Stomach (tissue), 8 donors: ENCODE measurements at regions not wholly inside any gene's neighbourhood (a gene's known extent, or its start where the extent isn't known, plus 50 kb on each side); places are given as distances from the start of the nearest gene placed in this dataset.
A peak's percentile ranks its signal among the peaks of the same experiment; 100 is the strongest.

ENCODE experiments used
- DNase-seq, 2 donors: peaks; one replicate each; pipeline versions ENCODE4 v3.0.0 to v3.0.0-alpha.2; 2013 to 2019
- H3K27ac ChIP-seq, 5 donors: fragments of 200-600 bp in 4 of 5; sonication (generic) in 4 of 5; one replicate each; pipeline ENCODE4 v1.5.1; 2013 to 2019; ENCODE audit warnings: mild to moderate bottlenecking in 1 of 5, moderate library complexity in 1 of 5
- H3K27me3 ChIP-seq, 3 donors: fragments of 200-600 bp; sonication (generic); one replicate each; pipeline ENCODE4 v1.5.1; 2017 to 2019; ENCODE audit warnings: mixed run types in 1 of 3
- H3K36me3 ChIP-seq, 4 donors: fragments of 200-600 bp; sonication (generic); 1 replicate in 3 of 4; 2 replicates in 1 of 4; pipeline ENCODE4 v1.5.1; 2016 to 2019
- H3K4me1 ChIP-seq, 4 donors: fragments of 200-600 bp; sonication (generic); one replicate each; pipeline ENCODE4 v1.5.1; 2016 to 2019
- H3K4me3 ChIP-seq, 4 donors: fragments of 200-600 bp; sonication (generic) in 3 of 4; one replicate each; pipeline ENCODE4 v1.5.1; 2016 to 2019; ENCODE audit warnings: mild to moderate bottlenecking in 1 of 4
- H3K9me3 ChIP-seq, 4 donors: fragments of 200-600 bp; sonication (generic); one replicate each; pipeline ENCODE4 v1.5.1; 2016 to 2019
- EP300 ChIP-seq: sonication (generic); formaldehyde crosslinking; IDR thresholded peaks from one replicate; pipeline ENCODE4 v1.6.1; 2017; ENCODE audit warnings: antibody characterized with exemption
- POLR2A ChIP-seq, 4 donors: fragments of 450-650 bp; IDR thresholded peaks; one replicate each; pipeline ENCODE4 v1.6.1; 2016; ENCODE audit warnings: antibody characterized with exemption in 4 of 4, control low read depth in 2 of 4, mild to moderate bottlenecking in 1 of 4, moderate library complexity in 1 of 4
- POLR2AphosphoS5 ChIP-seq, 3 donors: sonication (generic); formaldehyde crosslinking; IDR thresholded peaks; one replicate each; pipeline ENCODE4 v1.6.1; 2016; ENCODE audit warnings: antibody characterized with exemption in 3 of 3
- WGBS, 5 donors: extraction: QIAGEN DNeasy Blood & Tissue Kit in 3 of 5; methylation state at CpG; one replicate each; pipeline versions ENCODE4 v1.1.5 to v1.1.7; 2013 to 2018; 5-methylcytosine and 5-hydroxymethylcytosine counted together
- intact Hi-C: fragments of 100-400 bp; cut with DNase I; formaldehyde crosslinking; loops from one replicate; pipeline ENCODE4 v1.15.1; 2023; ENCODE audit warnings: low total_unique reads
- TF ChIP-seq, protein P1 (sequence below), 7 experiments: fragments of 450-650 bp in 4 of 7; fragments of 200-600 bp in 3 of 7; sonication (generic) in 3 of 7; IDR thresholded peaks; one replicate each; pipeline ENCODE4 v1.5.1; 2016 to 2019; ENCODE audit warnings: antibody characterized with exemption in 7 of 7, control low read depth in 2 of 7, mild to moderate bottlenecking in 1 of 7
- donor health status: healthy with polysubstance abuse.
- donor health status: Bipolar disorder and iron deficiency.
- donor health status: healthy.

DNA sequence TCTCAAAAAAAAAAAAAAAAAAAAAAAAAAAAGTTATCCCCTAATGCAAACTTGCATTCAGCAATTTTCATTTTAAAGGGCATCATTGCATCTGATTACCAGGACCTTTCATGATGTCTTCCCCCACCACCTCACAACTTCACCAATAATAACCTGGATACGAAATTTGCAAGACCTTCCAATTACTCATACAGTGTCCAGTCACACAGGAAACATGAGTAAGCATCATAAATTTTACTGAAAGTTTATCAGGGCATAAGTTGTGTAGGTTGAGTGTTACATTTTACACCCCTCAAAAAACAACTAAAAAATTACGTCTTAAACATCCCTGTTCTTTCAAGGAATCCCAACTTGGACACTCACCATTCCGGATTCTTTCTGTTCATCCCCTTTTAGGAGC is 79.1 kb upstream of the ANKEF1 start:
- DNase-seq: no peak
- Histone ChIP-seq H3K4me3 (no peak overlapping the region), H3K4me1 (no peaks in the 10 kb centered on the region), H3K27me3 (no peaks in the 10 kb centered on the region), H3K36me3 (no peaks in the 10 kb centered on the region), H3K27ac (no peak overlapping the region), H3K9me3 (no peaks in the 10 kb centered on the region)
- intact Hi-C loops: loop anchor here (10.0 kb wide), 1 partner anchor 369 kb away; no protein-coding TSS in a partner anchor
- TF ChIP-seq POLR2AphosphoS5 (IDR thresholded peaks at IDR 0.05): no peak
- no peak for TF ChIP-seq POLR2A (IDR thresholded peaks at IDR 0.05)
- TF ChIP-seq, protein P1, sequence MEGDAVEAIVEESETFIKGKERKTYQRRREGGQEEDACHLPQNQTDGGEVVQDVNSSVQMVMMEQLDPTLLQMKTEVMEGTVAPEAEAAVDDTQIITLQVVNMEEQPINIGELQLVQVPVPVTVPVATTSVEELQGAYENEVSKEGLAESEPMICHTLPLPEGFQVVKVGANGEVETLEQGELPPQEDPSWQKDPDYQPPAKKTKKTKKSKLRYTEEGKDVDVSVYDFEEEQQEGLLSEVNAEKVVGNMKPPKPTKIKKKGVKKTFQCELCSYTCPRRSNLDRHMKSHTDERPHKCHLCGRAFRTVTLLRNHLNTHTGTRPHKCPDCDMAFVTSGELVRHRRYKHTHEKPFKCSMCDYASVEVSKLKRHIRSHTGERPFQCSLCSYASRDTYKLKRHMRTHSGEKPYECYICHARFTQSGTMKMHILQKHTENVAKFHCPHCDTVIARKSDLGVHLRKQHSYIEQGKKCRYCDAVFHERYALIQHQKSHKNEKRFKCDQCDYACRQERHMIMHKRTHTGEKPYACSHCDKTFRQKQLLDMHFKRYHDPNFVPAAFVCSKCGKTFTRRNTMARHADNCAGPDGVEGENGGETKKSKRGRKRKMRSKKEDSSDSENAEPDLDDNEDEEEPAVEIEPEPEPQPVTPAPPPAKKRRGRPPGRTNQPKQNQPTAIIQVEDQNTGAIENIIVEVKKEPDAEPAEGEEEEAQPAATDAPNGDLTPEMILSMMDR (IDR thresholded peaks at IDR 0.05): no peak
- no peak for TF ChIP-seq EP300
- 71 to 83% (median 76%) methylated on average over 3 of the region's 3 CpGs for WGBS, 5 donors

DNA sequence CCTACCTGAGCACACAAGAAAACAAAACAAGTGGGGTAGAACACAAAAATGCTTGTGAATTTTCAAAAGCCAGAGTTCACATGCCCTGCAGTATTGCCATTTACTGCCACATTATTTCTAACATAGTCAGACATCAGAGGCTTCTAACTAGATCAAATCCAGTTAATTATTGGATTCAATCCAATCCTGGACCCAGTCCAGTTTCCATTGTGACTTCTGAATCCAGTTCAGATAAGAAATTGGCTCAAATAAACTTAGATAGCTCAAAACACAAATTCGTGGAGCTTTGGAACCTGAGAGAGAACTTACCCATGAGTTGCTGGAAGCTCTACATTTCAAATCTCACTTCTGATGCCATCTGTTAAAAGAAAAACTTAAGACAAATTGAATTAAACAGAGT is 85.2 kb upstream of the ANKEF1 start:
- Histone ChIP-seq H3K4me3 (no peak overlapping the region), H3K36me3 (no peaks in the 10 kb centered on the region), H3K27me3 (no peaks in the 10 kb centered on the region), H3K4me1 (peaks cover 0 to 6% (median 0%) of the 10 kb centered on the region in 4 donors), H3K27ac (no peak overlapping the region), H3K9me3 (no peaks in the 10 kb centered on the region)
- TF ChIP-seq POLR2AphosphoS5 (IDR thresholded peaks at IDR 0.05): no peak
- no peak for TF ChIP-seq POLR2A (IDR thresholded peaks at IDR 0.05)
- TF ChIP-seq, protein P1 (IDR thresholded peaks at IDR 0.05): no peak
- TF ChIP-seq EP300: no peak
- DNase-seq: peak in 1 of 2 donors; percentile 25
- intact Hi-C loops: no loop called here
- WGBS, 5 donors: 8 to 21% (median 17%) methylated on average over 1 of the region's 1 CpG

- intact Hi-C loops: no loop called here
- peaks cover 0 to 6% (median 0%) of the 10 kb centered on the region in 4 donors for H3K4me1 ChIP-seq
- no peaks in the 10 kb centered on the region for H3K36me3 ChIP-seq
- TF ChIP-seq, protein P1 (IDR thresholded peaks at IDR 0.05): no peak
- TF ChIP-seq POLR2AphosphoS5 (IDR thresholded peaks at IDR 0.05): no peak
- no peak for TF ChIP-seq POLR2A (IDR thresholded peaks at IDR 0.05)
- TF ChIP-seq EP300: no peak
- no peaks in the 10 kb centered on the region for H3K9me3 ChIP-seq
- H3K4me3 ChIP-seq: no peak overlapping the region
- WGBS, 5 donors: 24 to 42% (median 28%) methylated on average over 1 of the region's 1 CpG
- H3K27me3 ChIP-seq: no peaks in the 10 kb centered on the region
- H3K27ac ChIP-seq: no peak overlapping the region
- peak in 1 of 2 donors; percentile 28 for DNase-seq
Measured at GRCh38 chr20:9945408-9945807, 89.4 kb upstream of the ANKEF1 start.

DNA sequence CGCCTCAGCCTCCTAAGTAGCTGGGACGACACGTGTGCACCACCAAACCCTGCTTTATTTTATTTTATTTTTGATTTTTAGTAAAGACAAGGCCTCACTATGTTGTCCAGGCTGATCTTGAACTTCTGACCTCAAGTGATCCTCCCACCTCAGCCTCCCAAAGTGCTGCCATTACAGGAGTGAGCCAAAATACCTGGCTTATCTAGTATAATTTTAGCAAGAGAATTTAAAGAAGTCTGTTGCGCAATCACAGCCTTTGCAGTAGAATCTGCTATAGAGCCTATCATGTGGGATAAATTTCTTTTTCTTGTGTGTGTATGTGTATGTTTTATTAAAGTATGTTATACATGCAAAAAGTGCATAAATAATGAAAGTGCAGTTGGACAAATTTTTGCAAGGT is 92.1 kb upstream of the ANKEF1 start:
- 88 to 92% (median 90%) methylated on average over 4 of the region's 4 CpGs for WGBS, 5 donors
- no peak overlapping the region for H3K27ac ChIP-seq
- H3K4me1 ChIP-seq: no peaks in the 10 kb centered on the region
- no peak for DNase-seq
- H3K27me3 ChIP-seq: no peaks in the 10 kb centered on the region
- TF ChIP-seq POLR2AphosphoS5 (IDR thresholded peaks at IDR 0.05): no peak
- TF ChIP-seq, protein P1 (IDR thresholded peaks at IDR 0.05): no peak
- no peak for TF ChIP-seq EP300
- TF ChIP-seq POLR2A (IDR thresholded peaks at IDR 0.05): no peak
- H3K36me3 ChIP-seq: no peaks in the 10 kb centered on the region
- no peak overlapping the region for H3K4me3 ChIP-seq
- no peaks in the 10 kb centered on the region for H3K9me3 ChIP-seq
- intact Hi-C loops: no loop called here
